ENCODE measurements at regions not wholly inside any gene's neighbourhood (a gene's known extent, or its start where the extent isn't known, plus 50 kb on each side); places are given as distances from the start of the nearest gene placed in this dataset.

DNA sequence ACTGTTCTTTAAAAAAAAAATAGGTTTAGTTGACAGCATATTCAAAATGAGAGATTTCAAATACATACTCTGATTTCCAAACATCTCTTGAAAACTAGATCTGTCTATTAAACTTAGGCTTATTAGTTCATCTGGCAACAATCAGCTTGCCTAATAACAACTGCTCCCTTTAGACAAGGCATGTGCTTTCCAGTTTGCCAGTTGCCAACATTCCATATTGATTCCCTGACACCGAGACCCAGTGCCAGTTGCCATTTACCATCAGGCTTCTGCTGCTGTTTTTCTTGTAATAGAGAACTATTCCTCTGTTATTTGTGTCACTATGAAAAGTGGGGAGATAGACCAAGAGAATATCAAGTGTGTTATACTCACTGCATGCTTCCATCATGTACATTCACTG, 256.0 kb downstream of the C1D start:
- no peaks in the 10 kb centered on the region for H3K36me3 ChIP-seq (ENCODE audit: control insufficient read depth in 2 of 2, insufficient read depth in 2 of 2, low read length in 2 of 2)
- H3K9ac ChIP-seq (ENCODE audit: low read depth in 1 of 2, low read length in 2 of 2): no peak overlapping the region
- H3K9me3 ChIP-seq (ENCODE audit: control insufficient read depth in 2 of 2, low read length in 2 of 2): no peaks in the 10 kb centered on the region
- H3K4me1 ChIP-seq (ENCODE audit: control insufficient read depth in 2 of 2, insufficient read depth in 2 of 2, low read length in 2 of 2): no peaks in the 10 kb centered on the region
- no peaks in the 10 kb centered on the region for H3K27me3 ChIP-seq (ENCODE audit: control insufficient read depth in 2 of 2, insufficient read depth in 2 of 2, low read length in 2 of 2)
- H3K27ac ChIP-seq (ENCODE audit: low read depth in 2 of 2, low read length in 2 of 2): no peak overlapping the region
- H3K4me3 ChIP-seq (ENCODE audit: low read length in 2 of 2): no peak overlapping the region

DNA sequence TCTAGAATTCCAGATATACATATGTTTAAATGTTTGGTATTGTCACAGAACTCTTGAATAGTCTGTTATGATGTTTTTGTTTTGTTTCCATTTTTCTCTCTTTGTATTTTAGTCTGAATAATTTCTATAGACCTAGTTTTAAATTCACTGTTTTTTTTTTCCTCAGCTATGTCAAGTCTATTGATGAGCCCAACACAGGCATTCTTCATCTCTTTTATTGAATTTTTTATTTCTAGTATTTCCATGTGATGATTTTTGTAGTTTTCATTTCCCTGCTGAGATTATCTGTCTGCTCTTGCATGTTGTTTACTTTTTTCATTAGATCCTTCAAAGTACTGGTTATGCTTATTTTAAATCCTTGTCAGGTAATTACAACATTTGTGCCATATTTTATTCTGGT, 254.7 kb downstream of the C1D start:
- Histone ChIP-seq H3K27ac (ENCODE audit: low read depth in 2 of 2, low read length in 2 of 2) (no peak overlapping the region), H3K4me1 (ENCODE audit: control insufficient read depth in 2 of 2, insufficient read depth in 2 of 2, low read length in 2 of 2) (no peaks in the 10 kb centered on the region), H3K27me3 (ENCODE audit: control insufficient read depth in 2 of 2, insufficient read depth in 2 of 2, low read length in 2 of 2) (no peaks in the 10 kb centered on the region)

DNA sequence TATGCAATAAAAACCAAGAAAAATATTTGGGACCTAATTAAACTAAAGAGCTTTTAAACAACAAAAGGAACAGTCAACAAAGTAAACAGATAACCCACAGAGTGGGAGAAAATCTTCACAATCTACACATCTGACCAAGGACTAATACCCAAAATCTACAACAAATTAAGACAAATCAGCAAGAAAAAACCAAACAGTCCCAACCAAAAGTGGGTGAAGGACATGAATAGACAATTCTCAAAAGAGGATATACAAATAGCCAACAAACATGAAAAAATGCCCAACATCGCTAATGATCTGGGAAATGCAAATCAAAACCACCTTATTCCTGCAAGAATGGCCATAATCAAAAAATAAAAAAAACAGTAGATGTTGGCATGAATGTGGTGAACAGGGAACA, 250.1 kb downstream of the C1D start:
- Histone ChIP-seq H3K27me3 (ENCODE audit: control insufficient read depth in 2 of 2, insufficient read depth in 2 of 2, low read length in 2 of 2) (no peaks in the 10 kb centered on the region), H3K9ac (ENCODE audit: low read depth in 1 of 2, low read length in 2 of 2) (no peak overlapping the region), H3K4me1 (ENCODE audit: control insufficient read depth in 2 of 2, insufficient read depth in 2 of 2, low read length in 2 of 2) (no peaks in the 10 kb centered on the region), H3K4me3 (ENCODE audit: low read length in 2 of 2) (no peak overlapping the region), H3K27ac (ENCODE audit: low read depth in 2 of 2, low read length in 2 of 2) (no peak overlapping the region), H3K36me3 (ENCODE audit: control insufficient read depth in 2 of 2, insufficient read depth in 2 of 2, low read length in 2 of 2) (no peaks in the 10 kb centered on the region), H3K9me3 (ENCODE audit: control insufficient read depth in 2 of 2, low read length in 2 of 2) (no peaks in the 10 kb centered on the region)

More for the DNA sequence above, 254.7 kb downstream of the C1D start:
- Histone ChIP-seq H3K9ac (ENCODE audit: low read depth in 1 of 2, low read length in 2 of 2) (no peak overlapping the region), H3K4me3 (ENCODE audit: low read length in 2 of 2) (no peak overlapping the region), H3K36me3 (ENCODE audit: control insufficient read depth in 2 of 2, insufficient read depth in 2 of 2, low read length in 2 of 2) (no peaks in the 10 kb centered on the region), H3K9me3 (ENCODE audit: control insufficient read depth in 2 of 2, low read length in 2 of 2) (no peaks in the 10 kb centered on the region)

DNA sequence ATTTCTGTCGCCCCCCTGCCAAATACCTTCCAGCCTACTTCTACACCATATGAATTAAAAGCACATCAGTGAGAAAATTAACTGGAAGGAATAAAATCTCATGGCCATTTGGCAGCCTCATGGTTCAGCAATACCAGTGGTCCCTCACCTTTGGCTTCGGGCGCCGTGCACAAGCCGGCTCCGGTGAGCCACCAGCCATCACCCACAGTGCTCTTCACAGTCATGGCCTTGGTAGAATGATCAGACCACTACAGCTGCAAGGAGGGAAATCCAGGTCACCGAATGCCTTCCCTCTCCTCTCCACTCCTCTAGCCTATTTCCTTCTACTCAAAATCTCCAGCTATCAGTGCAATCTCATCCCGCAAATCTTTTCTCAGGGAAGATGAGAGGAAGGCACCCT, 239.1 kb downstream of the C1D start:
- no peaks in the 10 kb centered on the region for H3K27me3 ChIP-seq (ENCODE audit: control insufficient read depth in 2 of 2, insufficient read depth in 2 of 2, low read length in 2 of 2)
- H3K9me3 ChIP-seq (ENCODE audit: control insufficient read depth in 2 of 2, low read length in 2 of 2): no peaks in the 10 kb centered on the region
- no peaks in the 10 kb centered on the region for H3K36me3 ChIP-seq (ENCODE audit: control insufficient read depth in 2 of 2, insufficient read depth in 2 of 2, low read length in 2 of 2)
- H3K4me1 ChIP-seq (ENCODE audit: control insufficient read depth in 2 of 2, insufficient read depth in 2 of 2, low read length in 2 of 2): no peaks in the 10 kb centered on the region
- H3K9ac ChIP-seq (ENCODE audit: low read depth in 1 of 2, low read length in 2 of 2): no peak overlapping the region
- no peak overlapping the region for H3K27ac ChIP-seq (ENCODE audit: low read depth in 2 of 2, low read length in 2 of 2)
- no peak overlapping the region for H3K4me3 ChIP-seq (ENCODE audit: low read length in 2 of 2)

DNA sequence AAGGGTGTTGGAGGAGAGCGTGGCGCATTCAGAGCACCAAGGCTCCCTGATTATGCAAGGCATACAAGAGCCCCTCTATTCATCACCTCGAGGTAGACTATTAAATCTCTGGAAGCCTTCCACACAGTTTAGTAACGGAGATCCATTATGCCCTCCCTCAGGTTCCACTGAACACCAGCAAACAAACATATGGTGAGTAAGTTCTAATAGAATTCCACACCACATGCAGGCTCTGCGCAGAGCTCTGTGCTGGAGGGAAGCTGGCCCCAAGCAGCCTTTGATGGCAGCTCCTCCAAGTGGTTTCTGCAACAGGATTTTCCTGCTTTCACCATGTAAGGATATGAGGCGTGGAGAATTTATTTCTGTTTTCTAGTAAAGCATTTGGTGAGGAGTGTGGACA, 238.6 kb downstream of the C1D start:
- Histone ChIP-seq H3K27ac (ENCODE audit: low read depth in 2 of 2, low read length in 2 of 2) (no peak overlapping the region), H3K4me1 (ENCODE audit: control insufficient read depth in 2 of 2, insufficient read depth in 2 of 2, low read length in 2 of 2) (no peaks in the 10 kb centered on the region), H3K27me3 (ENCODE audit: control insufficient read depth in 2 of 2, insufficient read depth in 2 of 2, low read length in 2 of 2) (no peaks in the 10 kb centered on the region), H3K9ac (ENCODE audit: low read depth in 1 of 2, low read length in 2 of 2) (no peak overlapping the region), H3K4me3 (ENCODE audit: low read length in 2 of 2) (no peak overlapping the region), H3K9me3 (ENCODE audit: control insufficient read depth in 2 of 2, low read length in 2 of 2) (no peaks in the 10 kb centered on the region), H3K36me3 (ENCODE audit: control insufficient read depth in 2 of 2, insufficient read depth in 2 of 2, low read length in 2 of 2) (no peaks in the 10 kb centered on the region)

DNA sequence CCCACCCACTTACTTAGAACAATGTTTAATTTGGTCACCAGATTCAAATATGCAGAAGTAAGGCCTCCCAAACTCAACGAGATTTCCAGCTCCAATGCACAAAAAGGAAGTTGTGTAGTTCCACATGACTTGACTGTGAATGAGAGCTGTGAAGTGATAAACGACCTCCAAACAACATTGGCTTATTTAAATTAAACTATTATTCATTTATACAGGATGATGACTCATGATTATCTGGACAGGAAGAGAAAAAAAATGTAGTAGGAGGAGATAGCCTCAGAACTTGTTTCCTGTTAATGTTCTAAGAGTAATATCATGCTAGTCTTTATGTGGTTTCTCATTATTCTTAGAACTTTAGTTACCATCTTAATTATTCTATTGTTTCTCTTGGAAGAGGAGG, 237.3 kb downstream of the C1D start:
- Histone ChIP-seq H3K9ac (ENCODE audit: low read depth in 1 of 2, low read length in 2 of 2) (no peak overlapping the region), H3K27ac (ENCODE audit: low read depth in 2 of 2, low read length in 2 of 2) (no peak overlapping the region), H3K27me3 (ENCODE audit: control insufficient read depth in 2 of 2, insufficient read depth in 2 of 2, low read length in 2 of 2) (no peaks in the 10 kb centered on the region), H3K4me3 (ENCODE audit: low read length in 2 of 2) (no peak overlapping the region), H3K4me1 (ENCODE audit: control insufficient read depth in 2 of 2, insufficient read depth in 2 of 2, low read length in 2 of 2) (no peaks in the 10 kb centered on the region), H3K9me3 (ENCODE audit: control insufficient read depth in 2 of 2, low read length in 2 of 2) (no peaks in the 10 kb centered on the region), H3K36me3 (ENCODE audit: control insufficient read depth in 2 of 2, insufficient read depth in 2 of 2, low read length in 2 of 2) (no peaks in the 10 kb centered on the region)

DNA sequence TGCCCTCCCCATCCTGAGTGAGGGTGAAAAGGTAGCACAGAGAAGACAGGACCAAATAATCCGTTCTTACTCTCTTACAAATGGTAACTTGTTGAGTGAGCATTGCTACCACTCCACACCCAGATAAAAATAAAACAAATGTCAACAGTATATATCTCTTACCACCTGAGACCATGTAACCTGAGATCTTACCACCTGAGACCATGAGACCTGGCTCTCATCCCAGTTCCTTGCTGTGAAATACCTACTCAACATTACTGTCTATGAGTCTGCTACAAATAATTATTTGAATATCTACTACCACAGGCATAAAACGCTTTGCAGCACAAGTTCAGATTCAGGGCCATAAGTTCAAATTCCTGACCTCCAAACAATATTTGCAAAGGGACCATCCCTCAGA, 234.7 kb downstream of the C1D start:
- Histone ChIP-seq H3K4me1 (ENCODE audit: control insufficient read depth in 2 of 2, insufficient read depth in 2 of 2, low read length in 2 of 2) (no peaks in the 10 kb centered on the region), H3K27ac (ENCODE audit: low read depth in 2 of 2, low read length in 2 of 2) (no peak overlapping the region), H3K36me3 (ENCODE audit: control insufficient read depth in 2 of 2, insufficient read depth in 2 of 2, low read length in 2 of 2) (no peaks in the 10 kb centered on the region), H3K9me3 (ENCODE audit: control insufficient read depth in 2 of 2, low read length in 2 of 2) (no peaks in the 10 kb centered on the region), H3K4me3 (ENCODE audit: low read length in 2 of 2) (no peak overlapping the region), H3K9ac (ENCODE audit: low read depth in 1 of 2, low read length in 2 of 2) (no peak overlapping the region), H3K27me3 (ENCODE audit: control insufficient read depth in 2 of 2, insufficient read depth in 2 of 2, low read length in 2 of 2) (no peaks in the 10 kb centered on the region)

DNA sequence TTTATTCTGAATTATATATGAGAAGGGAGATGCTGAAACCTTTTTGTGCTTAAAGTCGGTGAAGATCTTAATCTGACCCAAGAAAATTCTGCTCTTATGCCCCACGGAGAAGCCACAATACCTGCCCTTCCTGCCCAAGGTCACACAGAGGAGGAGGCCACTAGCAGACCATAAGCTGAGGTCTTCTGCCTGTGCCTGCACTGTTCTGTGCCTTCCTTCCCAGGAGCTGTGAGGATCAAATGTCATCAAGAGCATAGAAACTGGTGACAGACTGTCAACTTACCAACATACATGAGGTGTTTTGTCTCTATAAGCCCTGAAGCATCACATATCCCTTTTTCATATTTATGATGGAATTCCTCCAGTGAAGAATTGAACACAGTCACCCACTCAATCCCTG, 233.3 kb downstream of the C1D start:
- no peak overlapping the region for H3K9ac ChIP-seq (ENCODE audit: low read depth in 1 of 2, low read length in 2 of 2)
- H3K27ac ChIP-seq (ENCODE audit: low read depth in 2 of 2, low read length in 2 of 2): no peak overlapping the region
- H3K4me1 ChIP-seq (ENCODE audit: control insufficient read depth in 2 of 2, insufficient read depth in 2 of 2, low read length in 2 of 2): no peaks in the 10 kb centered on the region
- H3K36me3 ChIP-seq (ENCODE audit: control insufficient read depth in 2 of 2, insufficient read depth in 2 of 2, low read length in 2 of 2): no peaks in the 10 kb centered on the region
- no peaks in the 10 kb centered on the region for H3K27me3 ChIP-seq (ENCODE audit: control insufficient read depth in 2 of 2, insufficient read depth in 2 of 2, low read length in 2 of 2)
- H3K4me3 ChIP-seq (ENCODE audit: low read length in 2 of 2): no peak overlapping the region
- H3K9me3 ChIP-seq (ENCODE audit: control insufficient read depth in 2 of 2, low read length in 2 of 2): no peaks in the 10 kb centered on the region

DNA sequence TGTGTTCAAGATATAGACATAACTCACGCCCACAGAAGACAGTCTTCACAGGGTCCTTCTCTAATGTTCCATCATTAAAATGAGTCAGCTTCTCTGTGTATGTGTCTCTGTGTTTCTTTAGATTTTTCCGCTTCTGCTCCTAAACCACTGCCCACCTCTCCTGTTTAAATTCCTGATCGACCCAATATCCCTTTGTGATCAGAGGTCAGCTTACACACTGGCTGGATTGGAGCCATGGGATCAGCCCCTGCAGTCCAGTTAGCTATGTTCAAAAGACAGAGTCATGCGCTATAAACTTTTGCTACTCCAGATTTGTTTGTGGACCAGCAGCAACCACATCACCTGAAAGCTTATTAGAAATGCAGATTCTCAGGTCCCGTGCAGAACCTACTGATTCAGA, 229.2 kb downstream of the C1D start:
- no peaks in the 10 kb centered on the region for H3K4me1 ChIP-seq (ENCODE audit: control insufficient read depth in 2 of 2, insufficient read depth in 2 of 2, low read length in 2 of 2)
- H3K9me3 ChIP-seq (ENCODE audit: control insufficient read depth in 2 of 2, low read length in 2 of 2): no peaks in the 10 kb centered on the region
- H3K4me3 ChIP-seq (ENCODE audit: low read length in 2 of 2): no peak overlapping the region
- no peak overlapping the region for H3K9ac ChIP-seq (ENCODE audit: low read depth in 1 of 2, low read length in 2 of 2)
- H3K36me3 ChIP-seq (ENCODE audit: control insufficient read depth in 2 of 2, insufficient read depth in 2 of 2, low read length in 2 of 2): no peaks in the 10 kb centered on the region
- H3K27ac ChIP-seq (ENCODE audit: low read depth in 2 of 2, low read length in 2 of 2): no peak overlapping the region
- H3K27me3 ChIP-seq (ENCODE audit: control insufficient read depth in 2 of 2, insufficient read depth in 2 of 2, low read length in 2 of 2): no peaks in the 10 kb centered on the region

DNA sequence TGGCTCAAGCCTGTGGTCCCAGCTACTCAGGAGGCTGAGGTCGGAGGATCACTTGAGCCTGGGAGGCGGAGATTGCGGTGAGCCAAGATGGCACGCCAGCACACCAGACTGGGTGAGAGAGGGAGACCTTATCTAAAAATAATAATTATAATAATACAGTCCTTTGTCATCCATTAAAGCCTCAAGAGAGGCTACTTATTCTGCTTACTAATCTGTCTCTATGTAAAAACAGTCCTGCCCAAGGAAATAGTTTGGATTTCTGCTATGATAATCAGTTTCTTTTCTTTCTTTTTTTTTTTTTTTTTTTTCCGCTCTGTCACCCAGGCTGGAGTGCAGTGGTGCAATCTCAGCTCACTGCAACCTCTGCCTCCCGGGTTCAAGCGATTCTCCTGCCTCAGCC, 228.3 kb downstream of the C1D start:
- H3K4me3 ChIP-seq (ENCODE audit: low read length in 2 of 2): no peak overlapping the region
- H3K27ac ChIP-seq (ENCODE audit: low read depth in 2 of 2, low read length in 2 of 2): no peak overlapping the region
- no peaks in the 10 kb centered on the region for H3K36me3 ChIP-seq (ENCODE audit: control insufficient read depth in 2 of 2, insufficient read depth in 2 of 2, low read length in 2 of 2)
- no peaks in the 10 kb centered on the region for H3K27me3 ChIP-seq (ENCODE audit: control insufficient read depth in 2 of 2, insufficient read depth in 2 of 2, low read length in 2 of 2)
- no peaks in the 10 kb centered on the region for H3K9me3 ChIP-seq (ENCODE audit: control insufficient read depth in 2 of 2, low read length in 2 of 2)
- H3K9ac ChIP-seq (ENCODE audit: low read depth in 1 of 2, low read length in 2 of 2): no peak overlapping the region
- no peaks in the 10 kb centered on the region for H3K4me1 ChIP-seq (ENCODE audit: control insufficient read depth in 2 of 2, insufficient read depth in 2 of 2, low read length in 2 of 2)

DNA sequence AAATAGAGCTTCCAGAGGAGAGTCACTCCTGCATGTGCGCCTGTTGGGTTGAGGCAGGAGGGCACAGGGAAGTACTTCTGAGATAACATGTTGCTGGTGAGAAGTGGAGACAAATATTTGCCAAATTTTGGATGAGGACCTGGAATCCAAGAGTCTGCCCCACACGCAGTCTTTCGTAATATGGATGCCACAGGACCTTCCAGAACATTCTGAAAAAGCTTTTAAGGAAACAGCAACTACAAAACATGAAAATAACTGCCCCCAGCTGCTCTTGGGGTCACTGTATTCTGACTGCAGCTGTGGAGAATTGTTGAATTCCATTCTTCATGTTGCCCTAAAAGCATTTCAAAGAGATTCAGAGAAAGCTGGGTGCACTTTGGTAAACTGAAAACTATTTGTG, 227.5 kb downstream of the C1D start:
- no peak overlapping the region for H3K27ac ChIP-seq (ENCODE audit: low read depth in 2 of 2, low read length in 2 of 2)
- H3K4me1 ChIP-seq (ENCODE audit: control insufficient read depth in 2 of 2, insufficient read depth in 2 of 2, low read length in 2 of 2): no peaks in the 10 kb centered on the region
- H3K27me3 ChIP-seq (ENCODE audit: control insufficient read depth in 2 of 2, insufficient read depth in 2 of 2, low read length in 2 of 2): no peaks in the 10 kb centered on the region
- H3K4me3 ChIP-seq (ENCODE audit: low read length in 2 of 2): no peak overlapping the region
- no peaks in the 10 kb centered on the region for H3K36me3 ChIP-seq (ENCODE audit: control insufficient read depth in 2 of 2, insufficient read depth in 2 of 2, low read length in 2 of 2)
- H3K9ac ChIP-seq (ENCODE audit: low read depth in 1 of 2, low read length in 2 of 2): no peak overlapping the region
- no peaks in the 10 kb centered on the region for H3K9me3 ChIP-seq (ENCODE audit: control insufficient read depth in 2 of 2, low read length in 2 of 2)

Measured in mucosa of rectum (tissue), 2 donors.